ENCODE measurements at regions not wholly inside any gene's neighbourhood (a gene's known extent, or its start where the extent isn't known, plus 50 kb on each side); places are given as distances from the start of the nearest gene placed in this dataset.

- no peak for DNase-seq
Observed at GRCh38 chr15:79230766-79231165, 51.8 kb upstream of the ANKRD34C start.

DNA sequence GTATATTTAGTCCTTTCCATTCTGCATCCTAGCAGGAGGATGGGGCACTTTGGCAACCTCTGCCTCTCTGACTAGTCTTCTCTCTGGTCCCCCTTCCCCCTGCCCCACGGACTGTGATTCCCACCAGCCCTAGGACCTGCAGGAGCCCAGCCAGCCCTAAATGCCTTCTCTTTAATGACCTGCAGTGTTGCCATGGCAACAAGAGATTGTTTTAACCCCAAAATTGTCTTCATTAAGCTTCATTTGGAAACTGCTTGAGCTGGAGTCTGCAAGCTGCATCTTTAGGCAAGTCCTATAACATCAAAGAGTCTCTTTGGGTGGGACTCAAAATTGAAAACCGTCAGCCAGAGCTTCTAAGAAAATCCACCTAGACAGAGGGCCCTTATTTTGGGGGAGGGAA is 59.7 kb upstream of the ANKRD34C start:
- no peak for DNase-seq

DNA sequence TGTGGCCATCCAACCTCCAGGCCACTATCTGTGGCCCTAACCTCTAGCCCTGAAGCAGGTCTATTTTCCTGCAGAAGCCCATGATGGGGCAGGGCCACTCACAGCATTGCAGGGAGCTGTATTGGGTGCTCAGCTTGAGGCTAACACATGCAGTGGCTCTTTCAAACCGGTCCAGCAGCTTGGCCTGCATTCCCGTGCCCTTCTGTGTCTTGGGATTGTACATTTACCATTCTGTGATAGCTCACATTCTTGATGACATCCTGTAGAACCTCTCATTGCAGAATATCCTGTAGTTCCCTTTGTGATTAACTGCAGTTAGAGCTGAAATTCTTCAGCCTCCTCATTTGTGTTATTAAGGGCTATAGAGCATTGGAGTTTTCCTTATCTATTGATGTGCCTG is 60.8 kb upstream of the ANKRD34C start:
- no peak for DNase-seq

- DNase-seq, result no peak
Observed at GRCh38 chr15:79219393-79220056, 63.0 kb upstream of the ANKRD34C start.

DNA sequence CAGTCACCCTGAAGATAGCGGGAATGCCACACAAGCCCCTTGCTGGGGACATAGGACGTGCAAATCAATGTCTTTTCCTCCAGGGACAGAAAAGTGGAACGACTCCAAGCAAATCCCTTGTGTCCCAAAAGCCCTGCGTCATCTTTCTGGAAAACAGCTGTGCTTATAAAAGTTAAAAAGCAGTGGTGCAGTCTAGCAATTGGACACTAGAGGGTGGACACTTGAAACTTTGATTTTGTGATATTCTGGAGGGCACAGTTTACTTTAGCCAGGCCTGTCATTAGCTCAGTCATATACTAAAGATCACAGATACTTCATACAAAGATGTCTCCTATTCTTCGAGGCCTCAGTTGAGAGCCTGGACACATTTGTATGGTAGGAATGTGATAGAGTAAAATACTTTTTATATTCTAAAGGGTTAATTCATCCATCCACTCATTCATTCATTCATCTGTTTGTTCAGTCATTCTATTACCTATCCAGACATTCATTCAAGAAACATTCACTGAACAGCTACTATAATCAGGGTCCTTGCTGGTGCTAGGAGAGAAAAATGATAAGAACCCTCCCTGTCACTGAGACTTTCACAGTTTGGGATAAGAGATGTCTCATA is 63.8 kb upstream of the ANKRD34C start:
- DNase-seq, result no peak

DNA sequence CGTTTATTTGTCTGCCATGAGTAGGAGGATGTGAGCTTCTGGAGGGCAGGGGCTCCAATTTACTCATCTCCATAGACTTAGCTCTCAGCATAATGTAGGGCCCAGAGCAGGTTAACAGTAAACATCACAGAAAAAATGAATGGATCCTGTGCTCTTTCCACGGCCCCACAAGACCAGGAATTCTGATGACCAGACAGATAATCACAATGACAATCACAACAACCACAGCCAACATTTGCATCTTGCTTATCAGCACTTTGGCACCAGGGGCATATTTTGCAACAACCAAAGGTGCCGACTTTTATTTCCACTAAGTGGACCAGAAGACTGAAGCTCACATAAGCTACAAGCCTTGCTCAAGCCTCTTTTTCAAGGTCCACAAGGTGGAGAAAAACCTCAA is 68.9 kb upstream of the ANKRD34C start:
- DNase-seq, result no peak

- no peak for DNase-seq
Observed at GRCh38 chr15:79212589-79213157, 69.8 kb upstream of the ANKRD34C start.

- no peak for DNase-seq
Observed at GRCh38 chr15:79211481-79211880, 71.0 kb upstream of the ANKRD34C start.

DNA sequence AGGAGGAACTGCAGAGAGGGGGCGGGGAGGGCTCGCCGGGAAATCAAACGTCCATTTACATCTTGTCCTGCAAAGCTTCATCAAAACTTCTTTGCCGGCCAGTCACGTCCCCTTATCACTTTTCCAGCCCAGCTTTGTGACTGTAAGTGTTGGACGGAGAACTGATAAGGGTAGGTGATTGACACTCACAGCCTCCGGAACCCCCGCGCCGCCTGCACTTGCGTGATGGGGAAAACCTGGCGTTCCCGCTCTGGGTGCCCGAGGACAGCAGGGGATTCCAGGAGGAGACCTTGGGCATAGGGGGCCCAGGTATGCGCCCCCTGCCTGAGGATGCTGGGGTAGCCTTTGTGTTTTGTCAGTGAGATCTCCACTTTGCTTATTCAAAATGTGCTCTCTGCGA is 72.8 kb upstream of the ANKRD34C start:
- no peak for DNase-seq

DNA sequence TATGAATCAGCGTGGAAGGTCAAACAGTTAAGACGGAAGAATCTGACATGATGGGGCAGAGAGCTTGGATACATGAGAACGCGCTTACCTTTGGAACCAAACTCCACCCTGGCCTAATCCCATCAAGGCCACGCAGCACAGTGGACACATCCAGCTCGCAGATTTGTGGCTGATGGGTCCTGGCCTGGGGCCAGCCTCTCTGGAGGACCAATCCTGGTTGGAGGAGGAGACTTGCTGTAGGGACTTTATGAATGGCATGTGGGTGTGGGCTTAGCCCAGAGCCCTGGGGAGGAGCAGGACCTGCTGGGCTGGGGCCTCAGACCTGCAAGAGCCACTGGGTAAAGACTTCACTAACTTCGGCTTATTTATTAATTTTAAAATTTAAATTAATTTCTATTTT is 73.4 kb upstream of the ANKRD34C start:
- DNase-seq, result no peak

DNA sequence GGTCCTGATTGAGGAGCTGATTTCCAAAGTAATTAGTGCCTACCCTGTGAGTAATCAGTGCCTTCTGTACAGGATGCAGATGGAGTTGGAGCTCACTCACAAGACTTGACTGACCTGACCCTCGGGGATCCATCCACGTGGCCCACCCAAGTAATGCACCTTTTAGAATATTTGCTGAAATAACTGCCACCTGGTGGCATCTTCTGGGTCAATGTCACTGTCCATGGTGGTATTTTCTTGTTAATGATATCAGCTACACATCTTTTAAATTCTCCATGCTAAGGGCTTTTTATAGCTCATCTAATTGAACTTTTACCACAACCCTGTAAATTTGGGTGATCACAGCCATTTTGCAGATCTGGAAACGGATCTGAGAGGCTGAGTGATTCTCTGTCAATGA is 74.3 kb upstream of the ANKRD34C start:
- DNase-seq, result no peak

GRCh38 chr15:79206940-79207339 is 75.6 kb upstream of the ANKRD34C start:
- no peak for DNase-seq

DNA sequence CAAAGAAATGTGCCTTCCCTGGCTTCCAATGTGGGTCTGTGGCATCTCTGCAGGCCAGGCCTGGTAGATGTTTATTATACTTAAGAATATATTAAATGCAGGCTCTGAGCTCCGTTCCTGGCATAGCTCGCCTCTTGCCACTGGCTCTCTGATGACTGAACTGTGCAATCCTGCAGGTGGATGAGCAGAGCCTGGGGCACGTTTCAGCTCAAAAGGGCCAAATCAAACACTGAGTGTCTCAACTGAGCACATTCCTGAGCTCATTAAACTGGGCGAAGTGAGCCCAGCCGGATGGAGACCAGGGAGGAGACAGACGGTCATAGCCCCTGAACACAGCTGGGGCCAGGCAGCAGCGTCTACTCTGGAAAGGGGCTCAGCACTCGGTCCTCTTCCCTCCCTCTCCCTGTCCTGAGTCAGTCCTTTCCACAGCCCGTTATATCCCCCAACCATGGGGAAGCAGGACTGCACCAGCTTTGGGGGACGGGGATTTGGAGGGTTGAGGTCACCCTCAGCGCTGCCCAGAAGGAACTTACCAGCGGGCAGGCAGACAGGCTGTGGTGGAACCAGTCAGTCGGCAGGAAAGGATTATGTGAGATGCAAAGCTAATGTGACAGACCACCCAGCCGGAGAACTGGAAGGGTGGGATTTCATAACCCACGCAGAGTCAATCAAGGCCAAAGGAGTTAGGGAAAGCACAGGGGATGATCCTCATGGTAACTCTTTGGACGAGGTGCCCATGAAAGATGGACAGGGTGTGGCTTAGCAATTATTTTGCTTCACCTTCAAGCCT is 77.4 kb upstream of the ANKRD34C start:
- DNase-seq, result no peak

GRCh38 chr15:79198461-79198860 is 84.1 kb upstream of the ANKRD34C start:
- no peak for DNase-seq

DNA sequence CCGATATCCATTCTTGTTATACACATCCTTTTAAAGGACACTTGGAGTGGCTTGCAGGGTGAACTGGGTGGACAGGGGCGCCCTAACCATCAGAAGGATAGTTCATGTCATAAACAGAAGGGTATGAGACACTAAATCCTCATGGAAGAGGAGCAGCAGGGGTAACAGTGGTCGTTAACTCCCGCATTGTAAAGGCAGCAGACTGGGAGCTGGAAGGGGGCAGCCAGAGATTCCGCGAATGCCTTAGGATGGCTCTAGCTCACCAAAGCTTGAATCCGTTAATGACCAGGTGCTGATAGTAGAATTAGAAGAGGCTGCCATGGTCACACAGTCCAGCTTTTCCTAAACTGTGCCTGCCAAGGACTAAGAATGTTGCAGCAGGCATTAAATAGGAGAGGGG is 85.2 kb upstream of the ANKRD34C start:
- no peak for DNase-seq

DNA sequence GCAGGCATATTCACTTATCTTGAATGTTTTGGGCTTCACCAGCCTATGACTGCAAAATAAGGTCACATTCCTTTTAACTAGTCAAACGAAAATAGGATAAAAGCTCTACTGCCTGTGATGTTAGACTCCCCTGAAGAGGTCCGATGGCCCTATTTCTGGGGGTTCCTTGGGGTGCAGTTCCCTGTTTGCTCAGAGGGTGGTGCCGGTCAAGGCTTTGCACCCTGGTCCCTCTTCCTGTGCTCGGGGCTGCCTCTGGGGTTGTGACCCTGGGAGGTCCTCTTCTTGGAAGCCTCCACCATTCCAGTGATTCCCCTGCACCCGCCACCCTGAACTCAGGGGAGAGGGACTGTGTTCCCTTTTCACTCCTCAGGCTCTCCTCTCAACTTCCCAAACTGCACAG is 86.7 kb upstream of the ANKRD34C start:
- no peak for DNase-seq

DNA sequence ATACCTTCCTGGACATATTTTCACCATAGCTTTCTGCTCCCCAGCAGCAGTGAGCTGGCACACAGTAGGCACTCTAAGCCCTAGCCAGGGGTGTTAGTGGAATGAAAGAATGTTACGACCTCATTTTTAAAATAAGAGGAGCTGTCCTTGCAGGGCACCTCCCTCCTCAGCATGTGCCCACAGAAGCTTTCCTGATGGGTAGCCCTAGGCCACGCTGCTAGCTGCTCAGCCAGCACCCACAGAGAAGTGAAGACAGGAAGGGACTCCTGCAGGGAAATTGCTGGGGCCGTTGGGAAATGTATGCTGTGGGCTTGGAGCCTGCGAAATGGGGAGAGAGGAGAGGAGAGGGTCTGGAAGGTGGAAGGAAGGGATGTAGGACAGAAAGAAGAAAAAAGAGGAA is 87.3 kb upstream of the ANKRD34C start:
- DNase-seq, result no peak

DNA sequence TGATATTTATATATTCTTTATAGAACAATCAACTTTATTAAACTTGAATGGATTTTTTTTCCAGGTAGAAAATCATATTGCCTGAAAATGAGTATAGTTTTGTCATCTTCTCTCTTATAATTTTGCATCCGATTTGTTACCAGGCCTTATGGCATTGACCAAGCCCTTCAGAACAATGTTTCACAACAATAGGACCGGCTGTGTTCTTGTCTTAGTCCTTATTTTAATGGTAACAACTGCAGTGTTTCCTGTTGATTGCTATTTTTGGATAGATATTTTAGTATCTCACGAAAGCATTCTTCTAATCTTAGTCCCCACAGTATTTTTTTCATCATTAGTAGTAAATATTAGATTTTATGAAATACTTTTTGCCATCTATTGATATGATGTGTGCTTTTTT is 88.1 kb upstream of the ANKRD34C start:
- DNase-seq, result no peak

DNA sequence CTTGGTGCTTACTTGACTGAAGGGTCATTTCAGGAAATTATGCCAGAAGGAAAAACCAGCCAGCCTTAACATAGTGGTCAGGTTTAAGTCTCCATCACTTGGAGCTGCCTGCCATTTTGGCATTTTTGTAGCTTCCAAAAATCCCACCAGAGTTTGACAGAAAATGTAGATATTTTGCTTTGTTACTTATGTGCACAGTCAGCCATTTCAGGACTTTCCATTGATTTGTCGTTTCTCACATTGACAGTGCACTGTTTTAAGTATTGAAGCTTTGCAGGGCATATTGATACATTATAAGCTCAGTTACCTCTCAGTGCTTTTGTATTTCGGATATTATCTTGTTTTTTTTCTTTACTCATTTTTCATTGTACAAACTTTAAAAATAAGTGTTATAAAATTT is 89.0 kb upstream of the ANKRD34C start:
- DNase-seq, result no peak

DNA sequence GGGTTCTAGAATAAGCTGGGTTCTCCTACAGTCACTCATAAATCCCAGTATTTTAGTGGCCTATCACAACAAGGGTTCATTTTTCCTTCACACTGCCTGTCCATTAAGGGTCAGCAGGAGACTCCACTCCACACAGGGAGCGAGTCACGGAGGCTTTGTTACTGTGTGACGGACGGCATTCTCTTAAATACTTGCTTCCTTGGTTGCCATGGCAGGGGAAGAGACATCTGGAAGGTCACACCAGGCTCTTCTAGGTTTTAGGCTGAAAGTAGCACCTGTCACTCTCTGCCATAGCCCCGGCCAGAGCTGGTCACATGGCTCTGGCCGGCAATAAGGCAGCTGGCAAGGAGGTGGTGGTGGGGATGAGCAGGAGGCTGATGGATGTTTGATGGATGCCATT is 89.4 kb upstream of the ANKRD34C start:
- no peak for DNase-seq

DNA sequence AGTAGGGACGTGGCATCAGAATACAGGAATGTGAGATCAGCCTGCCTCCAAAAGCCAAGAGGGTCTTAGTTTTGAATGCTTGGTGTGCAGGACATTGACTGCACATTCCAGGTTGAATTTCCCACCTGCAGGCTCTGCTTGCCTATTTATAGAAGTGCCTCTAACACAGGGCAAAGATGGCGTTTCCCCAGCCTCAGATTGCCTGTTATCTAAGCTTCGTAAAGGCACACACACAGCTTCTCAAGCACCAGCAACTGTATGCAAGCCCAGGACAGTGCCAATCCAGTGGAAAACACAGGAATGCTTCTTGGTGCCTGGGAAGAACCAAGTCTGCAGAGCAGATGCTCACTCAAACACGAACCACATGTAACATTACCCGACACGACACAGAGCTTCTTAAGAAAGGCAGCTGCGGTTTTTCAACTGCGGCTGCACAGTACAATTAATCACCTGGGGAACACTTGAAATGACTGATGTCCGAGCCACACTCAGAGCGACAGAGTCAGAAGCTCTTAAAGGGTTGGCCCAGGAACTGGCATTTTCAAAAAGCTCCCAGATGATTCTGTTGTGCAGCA is 90.0 kb upstream of the ANKRD34C start:
- DNase-seq, result no peak

DNA sequence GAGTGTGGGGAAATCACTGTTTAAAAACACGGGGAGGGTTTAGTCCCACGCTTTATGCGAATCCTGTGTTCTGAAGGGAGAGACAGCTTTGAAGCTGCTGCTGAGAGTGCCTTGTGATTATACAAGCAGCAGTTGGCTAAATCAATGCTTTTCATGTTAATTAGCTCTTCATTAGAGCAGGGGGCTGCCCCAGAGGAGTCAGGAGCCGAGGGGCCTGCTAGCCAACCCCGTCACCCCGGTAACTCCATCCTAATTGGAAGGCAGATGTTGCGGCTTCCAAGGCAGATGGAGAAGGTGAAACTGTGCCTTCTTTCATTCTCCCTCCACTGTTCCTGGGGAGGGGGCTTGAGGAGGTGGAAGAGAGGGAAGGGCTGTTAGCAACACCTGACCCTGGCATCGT is 92.4 kb upstream of the ANKRD34C start:
- DNase-seq, result no peak

GRCh38 chr15:79186616-79187015 is 95.9 kb upstream of the ANKRD34C start:
- DNase-seq, result no peak

DNA sequence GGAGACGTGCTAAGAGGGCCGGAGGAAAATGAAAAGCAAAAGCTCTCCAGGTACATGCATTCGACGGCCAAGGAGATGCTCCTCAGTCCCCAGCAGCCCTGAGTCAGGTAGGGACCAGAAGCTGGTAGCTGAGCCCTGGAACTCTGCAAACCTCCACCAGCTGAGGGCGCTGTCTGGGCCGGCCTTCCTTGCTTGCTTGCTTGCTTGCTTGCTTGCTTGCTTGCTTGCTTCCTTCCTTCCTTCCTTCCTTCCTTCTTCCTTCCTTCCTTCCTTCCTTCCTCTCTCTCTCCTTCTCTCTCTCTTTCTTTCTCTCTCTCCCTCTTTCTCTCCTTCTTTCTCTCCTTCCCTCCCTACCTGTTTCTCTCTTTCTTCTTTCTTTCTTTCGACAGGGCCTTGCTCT is 94.6 kb upstream of the RASGRF1 start:
- DNase-seq, result no peak
